GM12865 (cell line): ENCODE measurements at regions not wholly inside any gene's neighbourhood (a gene's known extent, or its start where the extent isn't known, plus 50 kb on each side); places are given as distances from the start of the nearest gene placed in this dataset.

Experiments
- DNase-seq: peaks from one replicate; pipeline ENCODE4 v3.0.0; 2010; ENCODE audit warnings: low read depth
- H3K4me3 ChIP-seq: 2 replicates; pipeline ENCODE4 v1.5.1; 2011; ENCODE audit warnings: mild to moderate bottlenecking, low read depth, low read length, control low read depth
- CTCF ChIP-seq: IDR thresholded peaks from 2 replicates; pipeline ENCODE4 v1.5.1; 2011; ENCODE audit warnings: low read length, control low read depth, low read depth, inconsistent platforms; ENCODE audit not compliant: insufficient read depth; ENCODE audit errors: missing control alignments

- TF ChIP-seq CTCF = no peak
Measured at GRCh38 chr1:30348147-30348546, 375.2 kb downstream of the MATN1 start.

GRCh38 chr1:30345491-30346130 is 377.8 kb downstream of the MATN1 start:
- no peak overlapping the region for H3K4me3 ChIP-seq
- no peak for DNase-seq
- TF ChIP-seq CTCF = no peak

More at GRCh38 chr1:30348147-30348546, 375.2 kb downstream of the MATN1 start:
- no peak overlapping the region for H3K4me3 ChIP-seq
- DNase-seq = no peak

GRCh38 chr1:30343562-30343961 is 379.8 kb downstream of the MATN1 start:
- TF ChIP-seq CTCF = no peak
- H3K4me3 ChIP-seq = no peak overlapping the region
- DNase-seq = no peak

- no peak for DNase-seq
- no peak overlapping the region for H3K4me3 ChIP-seq
- no peak for TF ChIP-seq CTCF
Measured at GRCh38 chr1:30342535-30343141, 380.7 kb downstream of the MATN1 start.

DNA sequence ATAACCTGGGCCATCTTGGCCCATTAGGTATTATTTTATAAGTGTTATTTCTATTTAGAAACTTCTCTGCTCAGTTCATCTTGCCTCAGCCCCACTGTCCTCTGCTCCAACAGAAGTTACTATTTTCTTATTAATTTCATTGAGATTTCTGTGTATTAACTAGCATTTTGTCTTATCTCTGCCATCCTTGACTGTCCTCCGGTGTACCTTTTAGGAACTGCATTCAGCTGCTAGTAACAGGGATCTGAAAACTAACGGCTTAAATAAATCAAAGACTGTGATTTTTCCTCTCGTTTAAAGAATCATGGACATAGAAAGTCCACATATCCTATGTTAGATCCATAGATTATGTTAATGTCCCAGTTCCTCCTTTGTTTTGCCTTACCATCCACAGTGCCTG is 382.5 kb downstream of the MATN1 start:
- DNase-seq = no peak
- peak; percentile 3 for TF ChIP-seq CTCF
- H3K4me3 ChIP-seq = no peak overlapping the region

DNA sequence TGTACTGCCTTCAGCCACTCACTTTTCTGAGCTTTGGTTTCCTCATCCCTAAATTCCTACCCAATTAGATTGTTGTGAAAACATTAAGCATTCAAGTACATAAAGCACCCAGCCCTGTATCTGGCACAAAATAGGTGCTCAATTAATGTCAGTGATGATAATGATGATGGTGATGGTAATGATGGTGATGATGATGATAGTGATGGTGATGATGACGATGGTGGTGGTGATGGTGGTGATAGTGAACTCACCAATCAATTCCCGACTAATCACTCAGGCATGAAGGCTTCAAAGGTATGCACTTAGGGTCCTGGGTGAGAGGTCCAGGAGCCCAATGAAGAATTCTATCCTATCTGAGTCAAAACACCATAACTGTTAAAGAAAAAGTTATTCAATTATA is 383.5 kb downstream of the MATN1 start:
- no peak for DNase-seq
- TF ChIP-seq CTCF = no peak
- no peak overlapping the region for H3K4me3 ChIP-seq

DNA sequence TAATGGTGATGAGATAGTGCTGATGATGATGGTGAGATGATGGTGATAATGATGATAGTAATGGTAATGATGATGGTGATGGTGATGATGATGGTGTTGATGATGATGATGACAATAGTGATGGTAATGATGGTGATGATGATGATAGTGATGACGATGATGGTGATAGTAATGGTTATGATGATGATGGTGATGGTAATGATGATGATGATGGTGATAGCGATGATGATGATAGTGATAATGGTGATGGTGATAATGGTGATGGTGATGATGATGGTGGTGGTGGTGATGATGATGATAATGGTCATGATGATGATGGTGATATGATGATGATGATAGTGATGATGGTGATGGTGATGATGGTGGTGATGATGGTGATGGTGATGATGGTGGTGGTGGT is 384.6 kb downstream of the MATN1 start:
- no peak overlapping the region for H3K4me3 ChIP-seq
- TF ChIP-seq CTCF = no peak
- DNase-seq = no peak
